ENCODE measurements at regions not wholly inside any gene's neighbourhood (a gene's known extent, or its start where the extent isn't known, plus 50 kb on each side); places are given as distances from the start of the nearest gene placed in this dataset.

DNA sequence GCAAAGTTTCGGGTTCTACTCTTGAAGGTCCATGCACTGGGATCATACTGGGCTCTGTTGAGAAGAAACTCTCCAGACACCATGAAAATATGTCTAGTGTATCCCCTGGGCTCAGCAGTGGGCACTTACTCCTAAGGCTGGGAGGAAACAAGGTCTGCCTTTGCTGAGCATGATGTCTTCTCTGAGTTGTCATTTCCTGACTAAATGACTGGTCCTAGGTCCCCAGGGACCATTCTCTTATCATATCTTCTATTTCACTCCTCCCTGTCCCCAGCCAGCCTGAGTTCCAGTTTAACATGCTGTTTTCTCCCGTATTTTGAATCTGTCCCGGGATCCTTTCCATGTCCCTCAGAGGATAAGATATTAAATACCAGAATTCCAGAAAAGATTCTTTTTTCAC lies 225.4 kb downstream of the MTRR start:
- Histone ChIP-seq H2BK12ac (ENCODE audit: low read depth, low read length) (no peak overlapping the region), H2BK120ac (replicated peaks; ENCODE audit: low read depth, low read length) (no peak overlapping the region), H3K27ac (ENCODE audit: low read depth, low read length) (no peak overlapping the region), H3K79me2 (ENCODE audit: control insufficient read depth in 1 of 2, insufficient read depth in 2 of 2, low read length in 2 of 2) (no peaks in the 10 kb centered on the region), H3K23me2 (ENCODE audit: low read depth, low read length) (no peaks in the 10 kb centered on the region), H3K18ac (ENCODE audit: extremely low read depth, low read length) (no peak overlapping the region), H3K14ac (ENCODE audit: insufficient read length) (no peak overlapping the region), H3K9me3 (ENCODE audit: insufficient read depth in 2 of 2, low read depth in 1 of 2, low read length in 1 of 2) (peaks cover 3% of the 10 kb centered on the region in 2 experiments; a peak in 1 of 4 replicates), H3K4me1 (replicated peaks in 1 of 4; ENCODE audit: control insufficient read depth in 3 of 4, insufficient read depth in 4 of 4, low read length in 3 of 4) (no peaks in the 10 kb centered on the region), H2AK5ac (ENCODE audit: low read depth, low read length) (no peak overlapping the region), H4K91ac (replicated peaks; ENCODE audit: insufficient read length, low read length) (no peak overlapping the region), H4K5ac (ENCODE audit: insufficient read length, low read depth, low read length) (no peak overlapping the region), H3K23ac (ENCODE audit: insufficient read length) (no peak overlapping the region), H2BK20ac (ENCODE audit: low read length) (no peak overlapping the region), H4K20me1 (replicated peaks in 1 of 2; ENCODE audit: control insufficient read depth in 1 of 2, insufficient read depth in 2 of 2, low read length in 2 of 2) (no peaks in the 10 kb centered on the region), H4K8ac (ENCODE audit: extremely low read depth, insufficient read depth, low read length) (no peak overlapping the region), H3K36me3 (ENCODE audit: control insufficient read depth in 2 of 4, insufficient read depth in 4 of 4, low read length in 3 of 4) (no peaks in the 10 kb centered on the region), H2BK15ac (ENCODE audit: low read length) (no peak overlapping the region), H3K4me3 (ENCODE audit: extremely low read depth in 1 of 4, insufficient read depth in 2 of 4, low read depth in 3 of 4, low read length in 4 of 4) (no peak overlapping the region), H2BK5ac (ENCODE audit: low read depth, low read length) (no peak overlapping the region), H2AFZ (ENCODE audit: low read length) (no peak overlapping the region), H3K4me2 (ENCODE audit: insufficient read depth in 1 of 2, low read depth in 2 of 2, low read length in 2 of 2) (no peak overlapping the region), H3K9ac (replicated peaks in 1 of 4; ENCODE audit: extremely low read depth in 1 of 4, low read depth in 3 of 4, low read length in 3 of 4) (no peak overlapping the region), H3K79me1 (ENCODE audit: low read depth, low read length) (no peaks in the 10 kb centered on the region), H3K56ac (replicated peaks; ENCODE audit: insufficient read length, low read depth, low read length) (no peak overlapping the region), H3K4ac (replicated peaks; ENCODE audit: insufficient read length, low read depth, low read length) (no peak overlapping the region), H3K27me3 (replicated peaks in 1 of 4; ENCODE audit: control insufficient read depth in 3 of 4, extremely low read depth in 1 of 4, insufficient read depth in 3 of 4, low read length in 3 of 4) (no peaks in the 10 kb centered on the region)
- 90% methylated on average over 3 of the region's 3 CpGs; no CpG with 5 or more reads in 1 of the 2 experiments for WGBS, 2 experiments (ENCODE audit: extremely low coverage in 1 of 2, insufficient coverage in 1 of 2, insufficient read length in 1 of 2, insufficient replicate concordance in 2 of 2, low coverage in 1 of 2, low lambda C conversion rate in 2 of 2, missing lambda C conversion rate in 1 of 2)
- FAIRE-seq, result no peak
- DNase-seq (ENCODE audit: low read depth in 1 of 2, low spot score in 2 of 2), result no peak
- CTCF ChIA-PET (ENCODE audit: partially characterized antibody), result no interaction called here
- TF ChIP-seq CHD2 (IDR thresholded peaks at IDR 0.05; ENCODE audit: low read length) (no peak), KDM5A (IDR thresholded peaks at IDR 0.05; ENCODE audit: low read length) (no peak), SP4 (IDR thresholded peaks at IDR 0.05; ENCODE audit: low read length) (no peak)
- POLR2A ChIA-PET (ENCODE audit: partially characterized antibody), result no interaction called here

Data from H1 (cell line).